GM12878 (cell line): ENCODE measurements at regions not wholly inside any gene's neighbourhood (a gene's known extent, or its start where the extent isn't known, plus 50 kb on each side); places are given as distances from the start of the nearest gene placed in this dataset.

ENCODE experiments used
- CHD1 ChIP-seq: IDR thresholded peaks from 2 replicates; pipeline ENCODE4 v1.6.1; 2012; ENCODE audit warnings: low read depth, low read length, improper control_type of control experiment
- ELK1 ChIP-seq: IDR thresholded peaks from 2 replicates; pipeline ENCODE4 v1.6.1; 2012; ENCODE audit warnings: low read depth, low read length, improper control_type of control experiment
- SMAD1 ChIP-seq: fragments of 450-650 bp; IDR thresholded peaks from 2 replicates; pipeline ENCODE4 v1.6.1; 2018; ENCODE audit warnings: mild to moderate bottlenecking, low read depth; ENCODE audit not compliant: partially characterized antibody
- STAT1 ChIP-seq: fragments of 450-650 bp; conservative IDR thresholded peaks from 2 replicates; pipeline ENCODE4 v1.6.1; 2014; ENCODE audit warnings: antibody characterized with exemption, mild to moderate bottlenecking
- ZNF274 ChIP-seq: IDR thresholded peaks from one replicate; pipeline ENCODE4 v1.8.0; 2011; ENCODE audit not compliant: insufficient read length, insufficient read depth
- TF ChIP-seq, protein P1 (sequence below): fragments of 150-350 bp; IDR thresholded peaks from 2 replicates; pipeline ENCODE4 v1.6.1; 2016; ENCODE audit warnings: low read depth, low read length
- TF ChIP-seq, protein P2 (sequence below): fragments of 450-650 bp; IDR thresholded peaks from 2 replicates; pipeline ENCODE4 v1.6.1; 2018; ENCODE audit warnings: mild to moderate bottlenecking, low read depth, moderate library complexity; ENCODE audit not compliant: partially characterized antibody
- TF ChIP-seq, protein P3 (sequence below): IDR thresholded peaks from 2 replicates; pipeline ENCODE4 v1.6.1; 2011; ENCODE audit warnings: mild to moderate bottlenecking, low read depth, low read length, moderate library complexity; ENCODE audit not compliant: insufficient replicate concordance

- TF ChIP-seq, protein P1, sequence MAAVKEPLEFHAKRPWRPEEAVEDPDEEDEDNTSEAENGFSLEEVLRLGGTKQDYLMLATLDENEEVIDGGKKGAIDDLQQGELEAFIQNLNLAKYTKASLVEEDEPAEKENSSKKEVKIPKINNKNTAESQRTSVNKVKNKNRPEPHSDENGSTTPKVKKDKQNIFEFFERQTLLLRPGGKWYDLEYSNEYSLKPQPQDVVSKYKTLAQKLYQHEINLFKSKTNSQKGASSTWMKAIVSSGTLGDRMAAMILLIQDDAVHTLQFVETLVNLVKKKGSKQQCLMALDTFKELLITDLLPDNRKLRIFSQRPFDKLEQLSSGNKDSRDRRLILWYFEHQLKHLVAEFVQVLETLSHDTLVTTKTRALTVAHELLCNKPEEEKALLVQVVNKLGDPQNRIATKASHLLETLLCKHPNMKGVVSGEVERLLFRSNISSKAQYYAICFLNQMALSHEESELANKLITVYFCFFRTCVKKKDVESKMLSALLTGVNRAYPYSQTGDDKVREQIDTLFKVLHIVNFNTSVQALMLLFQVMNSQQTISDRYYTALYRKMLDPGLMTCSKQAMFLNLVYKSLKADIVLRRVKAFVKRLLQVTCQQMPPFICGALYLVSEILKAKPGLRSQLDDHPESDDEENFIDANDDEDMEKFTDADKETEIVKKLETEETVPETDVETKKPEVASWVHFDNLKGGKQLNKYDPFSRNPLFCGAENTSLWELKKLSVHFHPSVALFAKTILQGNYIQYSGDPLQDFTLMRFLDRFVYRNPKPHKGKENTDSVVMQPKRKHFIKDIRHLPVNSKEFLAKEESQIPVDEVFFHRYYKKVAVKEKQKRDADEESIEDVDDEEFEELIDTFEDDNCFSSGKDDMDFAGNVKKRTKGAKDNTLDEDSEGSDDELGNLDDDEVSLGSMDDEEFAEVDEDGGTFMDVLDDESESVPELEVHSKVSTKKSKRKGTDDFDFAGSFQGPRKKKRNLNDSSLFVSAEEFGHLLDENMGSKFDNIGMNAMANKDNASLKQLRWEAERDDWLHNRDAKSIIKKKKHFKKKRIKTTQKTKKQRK, result no peak
- no peak for TF ChIP-seq STAT1
- TF ChIP-seq SMAD1, result no peak
- TF ChIP-seq CHD1, result no peak
- TF ChIP-seq, protein P2, sequence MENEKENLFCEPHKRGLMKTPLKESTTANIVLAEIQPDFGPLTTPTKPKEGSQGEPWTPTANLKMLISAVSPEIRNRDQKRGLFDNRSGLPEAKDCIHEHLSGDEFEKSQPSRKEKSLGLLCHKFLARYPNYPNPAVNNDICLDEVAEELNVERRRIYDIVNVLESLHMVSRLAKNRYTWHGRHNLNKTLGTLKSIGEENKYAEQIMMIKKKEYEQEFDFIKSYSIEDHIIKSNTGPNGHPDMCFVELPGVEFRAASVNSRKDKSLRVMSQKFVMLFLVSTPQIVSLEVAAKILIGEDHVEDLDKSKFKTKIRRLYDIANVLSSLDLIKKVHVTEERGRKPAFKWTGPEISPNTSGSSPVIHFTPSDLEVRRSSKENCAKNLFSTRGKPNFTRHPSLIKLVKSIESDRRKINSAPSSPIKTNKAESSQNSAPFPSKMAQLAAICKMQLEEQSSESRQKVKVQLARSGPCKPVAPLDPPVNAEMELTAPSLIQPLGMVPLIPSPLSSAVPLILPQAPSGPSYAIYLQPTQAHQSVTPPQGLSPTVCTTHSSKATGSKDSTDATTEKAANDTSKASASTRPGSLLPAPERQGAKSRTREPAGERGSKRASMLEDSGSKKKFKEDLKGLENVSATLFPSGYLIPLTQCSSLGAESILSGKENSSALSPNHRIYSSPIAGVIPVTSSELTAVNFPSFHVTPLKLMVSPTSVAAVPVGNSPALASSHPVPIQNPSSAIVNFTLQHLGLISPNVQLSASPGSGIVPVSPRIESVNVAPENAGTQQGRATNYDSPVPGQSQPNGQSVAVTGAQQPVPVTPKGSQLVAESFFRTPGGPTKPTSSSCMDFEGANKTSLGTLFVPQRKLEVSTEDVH, result no peak
- no peak for TF ChIP-seq ELK1
- TF ChIP-seq, protein P3, sequence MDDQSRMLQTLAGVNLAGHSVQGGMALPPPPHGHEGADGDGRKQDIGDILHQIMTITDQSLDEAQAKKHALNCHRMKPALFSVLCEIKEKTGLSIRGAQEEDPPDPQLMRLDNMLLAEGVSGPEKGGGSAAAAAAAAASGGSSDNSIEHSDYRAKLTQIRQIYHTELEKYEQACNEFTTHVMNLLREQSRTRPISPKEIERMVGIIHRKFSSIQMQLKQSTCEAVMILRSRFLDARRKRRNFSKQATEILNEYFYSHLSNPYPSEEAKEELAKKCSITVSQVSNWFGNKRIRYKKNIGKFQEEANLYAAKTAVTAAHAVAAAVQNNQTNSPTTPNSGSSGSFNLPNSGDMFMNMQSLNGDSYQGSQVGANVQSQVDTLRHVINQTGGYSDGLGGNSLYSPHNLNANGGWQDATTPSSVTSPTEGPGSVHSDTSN, result no peak
- no peak for TF ChIP-seq ZNF274
Measured at GRCh38 chr13:91017031-91017668, 330.3 kb upstream of the MIR17HG start (continued).
